ENCODE measurements at regions not wholly inside any gene's neighbourhood (a gene's known extent, or its start where the extent isn't known, plus 50 kb on each side); places are given as distances from the start of the nearest gene placed in this dataset.

GRCh38 chr7:42485301-42485766 lies 248.3 kb upstream of the GLI3 start:
- TF ChIP-seq POLR2AphosphoS5 (IDR thresholded peaks at IDR 0.05; ENCODE audit: low read depth, low read length) = no peak
- no peak for TF ChIP-seq POLR2A (IDR thresholded peaks at IDR 0.05; ENCODE audit: low read depth, low read length)
